Peyer's patch (tissue), 4 donors: ENCODE measurements at regions not wholly inside any gene's neighbourhood (a gene's known extent, or its start where the extent isn't known, plus 50 kb on each side); places are given as distances from the start of the nearest gene placed in this dataset.

Experiments used
- CTCF ChIP-seq, 6 experiments: fragments of 450-650 bp in 4 of 6; fragments of 200-600 bp in 2 of 6; sonication (generic) in 1 of 6; IDR thresholded peaks; one replicate each; pipeline ENCODE4 v1.5.1; 2017 to 2019; ENCODE audit warnings: antibody characterized with exemption in 6 of 6, mild to moderate bottlenecking in 3 of 6, moderate library complexity in 1 of 6
- POLR2A ChIP-seq, 2 donors: fragments of 450-650 bp; IDR thresholded peaks; one replicate each; pipeline ENCODE4 v1.5.1; 2017; ENCODE audit warnings: antibody characterized with exemption in 2 of 2, mild to moderate bottlenecking in 2 of 2, moderate library complexity in 2 of 2

DNA sequence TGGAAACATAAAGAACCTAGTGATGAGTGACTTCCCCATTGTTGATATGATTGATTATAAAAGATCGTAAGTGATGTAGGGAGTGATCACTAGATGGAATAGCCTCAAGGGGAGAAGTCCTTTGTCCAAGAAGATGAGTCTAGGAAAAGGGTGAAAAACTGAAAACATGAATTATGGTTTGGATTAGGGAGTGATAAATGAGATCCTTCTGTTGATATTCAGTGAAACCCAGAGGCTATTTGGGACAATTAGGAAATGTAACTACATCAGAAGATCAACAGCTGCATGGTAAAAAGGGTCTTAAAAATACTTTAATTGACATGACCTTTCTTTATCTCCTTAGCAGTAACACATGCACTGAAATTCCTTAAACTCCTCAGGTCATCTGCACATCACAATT is 124.0 kb upstream of the UNC5C start:
- no peak for TF ChIP-seq CTCF (IDR thresholded peaks at IDR 0.05)
- TF ChIP-seq POLR2A (IDR thresholded peaks at IDR 0.05) = no peak
